Progenitor cell of endocrine pancreas (in vitro differentiated cells): ENCODE measurements at regions not wholly inside any gene's neighbourhood (a gene's known extent, or its start where the extent isn't known, plus 50 kb on each side); places are given as distances from the start of the nearest gene placed in this dataset.
"Not testable (repeated sequence)": the region's sequence is repeated elsewhere in the genome, so short reads cannot be mapped to it uniquely, and the experiment has no call there.

Experiments
- DNase-seq: peaks from one replicate; pipeline ENCODE4 v3.0.0; 2021; ENCODE audit warnings: low spot score; ENCODE audit not compliant: unreplicated experiment
- H3K27ac Mint-ChIP-seq: 2 replicates; pipeline ENCODE4 v1.8.0; 2021; ENCODE audit warnings: mild to moderate bottlenecking, moderate library complexity, mixed read lengths
- H3K27me3 Mint-ChIP-seq: 2 replicates; pipeline ENCODE4 v1.8.0; 2021; ENCODE audit warnings: mixed read lengths
- H3K36me3 Mint-ChIP-seq: 2 replicates; pipeline ENCODE4 v1.8.0; 2022; ENCODE audit warnings: mixed read lengths; ENCODE audit not compliant: insufficient read depth
- H3K4me1 Mint-ChIP-seq: 2 replicates; pipeline ENCODE4 v1.8.0; 2021; ENCODE audit warnings: low read depth, mixed read lengths
- H3K4me3 Mint-ChIP-seq: 2 replicates; pipeline ENCODE4 v1.8.0; 2021; ENCODE audit warnings: low read depth, mild to moderate bottlenecking, moderate library complexity, mixed read lengths
- H3K9me3 Mint-ChIP-seq: 2 replicates; pipeline ENCODE4 v1.8.0; 2021; ENCODE audit warnings: low read depth, mixed read lengths
- TF ChIP-seq, protein P1 (sequence below): fragments of 200-600 bp; sonication (generic); IDR thresholded peaks from one replicate; pipeline ENCODE4 v1.5.0; 2021; ENCODE audit warnings: antibody characterized with exemption, mild to moderate bottlenecking; ENCODE audit not compliant: unreplicated experiment

DNA sequence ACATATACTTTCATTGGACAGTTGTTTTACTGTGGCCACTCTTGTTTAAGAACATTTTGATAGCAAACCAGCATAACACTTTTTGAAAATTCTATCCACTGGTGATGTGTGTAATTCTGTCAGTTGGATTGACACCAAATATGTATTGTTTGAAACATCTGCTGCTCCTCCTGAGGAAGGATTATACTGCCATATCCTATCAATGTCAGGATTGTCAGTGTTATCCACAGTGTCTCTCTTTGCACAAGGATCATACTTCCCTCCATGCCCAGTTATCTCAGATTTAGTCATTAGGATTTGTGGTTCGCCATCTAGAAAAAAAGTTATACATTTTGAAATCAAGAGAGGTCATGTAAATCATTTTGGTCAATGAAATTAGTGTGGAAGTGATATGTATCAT lies 1859.6 kb downstream of the C4orf33 start:
- TF ChIP-seq, protein P1, sequence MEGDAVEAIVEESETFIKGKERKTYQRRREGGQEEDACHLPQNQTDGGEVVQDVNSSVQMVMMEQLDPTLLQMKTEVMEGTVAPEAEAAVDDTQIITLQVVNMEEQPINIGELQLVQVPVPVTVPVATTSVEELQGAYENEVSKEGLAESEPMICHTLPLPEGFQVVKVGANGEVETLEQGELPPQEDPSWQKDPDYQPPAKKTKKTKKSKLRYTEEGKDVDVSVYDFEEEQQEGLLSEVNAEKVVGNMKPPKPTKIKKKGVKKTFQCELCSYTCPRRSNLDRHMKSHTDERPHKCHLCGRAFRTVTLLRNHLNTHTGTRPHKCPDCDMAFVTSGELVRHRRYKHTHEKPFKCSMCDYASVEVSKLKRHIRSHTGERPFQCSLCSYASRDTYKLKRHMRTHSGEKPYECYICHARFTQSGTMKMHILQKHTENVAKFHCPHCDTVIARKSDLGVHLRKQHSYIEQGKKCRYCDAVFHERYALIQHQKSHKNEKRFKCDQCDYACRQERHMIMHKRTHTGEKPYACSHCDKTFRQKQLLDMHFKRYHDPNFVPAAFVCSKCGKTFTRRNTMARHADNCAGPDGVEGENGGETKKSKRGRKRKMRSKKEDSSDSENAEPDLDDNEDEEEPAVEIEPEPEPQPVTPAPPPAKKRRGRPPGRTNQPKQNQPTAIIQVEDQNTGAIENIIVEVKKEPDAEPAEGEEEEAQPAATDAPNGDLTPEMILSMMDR: no peak
- peaks cover 4% of the 10 kb centered on the region for H3K9me3 Mint-ChIP-seq
- H3K4me3 Mint-ChIP-seq: no peak overlapping the region
- peaks cover 2% of the 10 kb centered on the region for H3K36me3 Mint-ChIP-seq
- no peak overlapping the region for H3K27ac Mint-ChIP-seq
- no peaks in the 10 kb centered on the region for H3K4me1 Mint-ChIP-seq
- H3K27me3 Mint-ChIP-seq: no peaks in the 10 kb centered on the region
- no peak for DNase-seq

DNA sequence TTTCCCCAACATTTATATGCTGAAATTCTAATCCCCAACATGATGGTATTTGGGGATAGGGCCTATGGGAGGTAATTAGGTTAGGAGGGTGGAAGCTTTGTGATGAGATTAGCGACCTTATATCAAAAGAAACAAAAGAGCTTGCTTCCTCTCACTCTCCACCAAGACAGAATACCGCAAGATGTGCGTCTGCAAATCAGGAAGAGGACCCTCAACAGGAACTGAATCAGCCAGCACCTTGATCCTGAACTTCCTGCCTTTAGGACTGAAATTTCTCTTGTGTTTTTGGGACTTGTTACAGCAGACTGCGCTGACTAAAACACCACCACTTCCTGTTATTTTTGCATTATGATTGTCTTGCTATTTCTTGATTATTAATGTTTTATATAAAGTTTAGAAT lies 1889.4 kb downstream of the C4orf33 start:
- H3K27me3 Mint-ChIP-seq: no peaks in the 10 kb centered on the region
- H3K4me1 Mint-ChIP-seq: no peaks in the 10 kb centered on the region
- no peak overlapping the region for H3K27ac Mint-ChIP-seq
- no peak for DNase-seq
- TF ChIP-seq, protein P1: no peak
- H3K9me3 Mint-ChIP-seq: no peaks in the 10 kb centered on the region
- H3K4me3 Mint-ChIP-seq: no peak overlapping the region
- H3K36me3 Mint-ChIP-seq: no peaks in the 10 kb centered on the region

DNA sequence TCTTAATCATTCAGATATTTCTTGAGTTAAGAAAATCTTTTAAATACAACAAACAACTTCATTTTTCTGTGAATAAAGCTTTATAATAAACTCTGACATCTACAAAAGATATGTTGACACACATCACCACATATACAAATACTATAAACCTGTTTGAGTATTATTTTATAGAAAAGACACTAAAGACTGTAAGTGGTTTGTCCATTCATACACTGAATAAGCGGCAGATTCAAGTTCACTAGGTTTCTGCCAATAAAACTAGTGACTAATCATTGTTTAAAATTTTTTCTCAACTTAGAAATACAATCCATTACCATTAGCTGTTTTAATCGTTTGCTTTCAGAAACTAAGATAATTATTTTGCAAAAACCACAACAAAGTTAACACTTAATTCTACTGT lies 1900.0 kb downstream of the C4orf33 start:
- Mint-ChIP-seq H3K4me1 (no peaks in the 10 kb centered on the region), H3K27ac (no peak overlapping the region), H3K27me3 (no peaks in the 10 kb centered on the region), H3K36me3 (no peaks in the 10 kb centered on the region), H3K9me3 (no peaks in the 10 kb centered on the region), H3K4me3 (no peak overlapping the region)
- DNase-seq: no peak
- TF ChIP-seq, protein P1: no peak

DNA sequence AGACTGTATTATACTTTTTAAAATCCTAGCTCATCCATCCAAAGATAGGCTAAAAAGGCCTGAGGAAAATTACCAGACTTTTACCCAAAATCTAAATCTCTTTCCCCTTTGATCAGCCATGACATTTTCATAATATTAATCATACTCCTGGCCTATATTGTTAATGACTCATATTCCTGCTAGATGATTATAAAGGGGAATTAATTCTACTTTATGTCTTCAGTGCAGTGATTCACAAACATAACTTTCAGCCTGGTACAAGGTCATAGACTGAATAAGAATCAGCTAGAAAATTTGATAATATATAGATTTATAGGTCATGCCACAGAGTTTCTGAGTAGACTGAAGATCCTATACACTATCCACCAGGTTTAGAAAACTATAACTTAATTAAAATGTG lies 1905.4 kb downstream of the C4orf33 start:
- DNase-seq: no peak
- no peaks in the 10 kb centered on the region for H3K9me3 Mint-ChIP-seq
- H3K27ac Mint-ChIP-seq: no peak overlapping the region
- no peaks in the 10 kb centered on the region for H3K27me3 Mint-ChIP-seq
- H3K4me3 Mint-ChIP-seq: no peak overlapping the region
- H3K36me3 Mint-ChIP-seq: no peaks in the 10 kb centered on the region
- TF ChIP-seq, protein P1: no peak
- no peaks in the 10 kb centered on the region for H3K4me1 Mint-ChIP-seq

DNA sequence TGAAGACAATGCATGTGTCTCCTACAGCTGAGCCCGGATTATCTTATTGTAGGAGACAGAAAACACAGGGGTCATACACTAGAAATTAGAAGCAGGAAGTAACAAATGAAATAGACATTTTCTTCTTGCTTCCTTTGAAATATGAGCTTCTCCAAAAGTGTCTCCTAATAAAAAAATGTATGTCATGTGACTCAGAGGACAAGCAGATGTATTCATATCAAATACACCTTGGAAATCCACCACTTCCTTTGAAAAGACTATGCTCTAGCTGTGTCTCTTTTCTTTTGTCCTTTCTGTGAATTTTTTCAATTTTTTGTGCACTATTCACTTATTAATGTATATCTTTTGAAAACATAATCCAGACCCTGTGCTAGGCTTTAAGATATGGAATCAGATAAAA lies 1906.2 kb downstream of the C4orf33 start:
- Mint-ChIP-seq H3K36me3 (no peaks in the 10 kb centered on the region), H3K9me3 (no peaks in the 10 kb centered on the region), H3K4me3 (no peak overlapping the region), H3K27me3 (no peaks in the 10 kb centered on the region), H3K4me1 (no peaks in the 10 kb centered on the region), H3K27ac (no peak overlapping the region)
- DNase-seq: no peak
- TF ChIP-seq, protein P1: no peak

DNA sequence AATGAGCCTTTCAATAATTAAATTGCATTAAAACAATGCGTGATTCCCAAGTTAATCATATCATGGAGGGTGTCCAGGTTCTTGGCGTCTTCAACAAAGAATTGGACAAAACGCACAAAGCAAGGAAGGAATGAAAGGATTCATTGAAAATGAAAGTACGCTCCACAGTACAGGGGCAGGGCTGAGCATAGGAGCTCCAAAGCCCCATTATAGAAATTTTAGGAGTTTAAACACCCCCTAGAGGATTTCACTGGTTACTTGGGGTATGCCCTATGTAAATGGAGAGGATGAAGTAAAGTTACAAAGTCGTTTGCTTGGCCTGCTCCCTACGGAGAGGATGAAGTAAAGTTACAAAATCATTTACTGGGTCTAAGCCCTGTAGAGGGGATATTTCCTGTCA lies 1910.4 kb downstream of the C4orf33 start:
- no peak for DNase-seq
- Mint-ChIP-seq H3K36me3 (no peaks in the 10 kb centered on the region), H3K9me3 (no peaks in the 10 kb centered on the region), H3K27ac (no peak overlapping the region), H3K27me3 (no peaks in the 10 kb centered on the region), H3K4me3 (no peak overlapping the region), H3K4me1 (no peaks in the 10 kb centered on the region)
- TF ChIP-seq, protein P1: no peak

DNA sequence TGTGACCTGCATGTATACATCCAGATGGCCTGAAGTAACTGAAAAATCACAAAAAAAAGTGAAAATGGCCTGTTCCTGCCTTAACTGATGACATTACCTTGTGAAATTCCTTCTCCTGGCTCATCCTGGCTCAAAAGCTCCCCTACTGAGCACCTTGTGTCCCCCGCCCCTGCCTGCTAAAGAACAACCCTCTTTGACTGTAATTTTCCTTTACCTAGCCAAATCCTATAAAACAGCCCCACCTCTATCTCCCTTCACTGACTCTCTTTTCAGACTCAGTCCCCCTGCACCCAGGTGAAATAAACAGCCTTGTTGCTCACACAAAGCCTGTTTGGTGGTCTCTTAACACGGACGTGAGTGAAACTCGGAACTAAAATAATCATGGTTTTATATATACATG lies 1916.0 kb downstream of the C4orf33 start:
- not testable (repeated sequence) for DNase-seq, H3K27me3 Mint-ChIP-seq, H3K9me3 Mint-ChIP-seq, H3K4me1 Mint-ChIP-seq, H3K4me3 Mint-ChIP-seq, H3K27ac Mint-ChIP-seq, H3K36me3 Mint-ChIP-seq
